HG02938 (cell line): ENCODE measurements at regions not wholly inside any gene's neighbourhood (a gene's known extent, or its start where the extent isn't known, plus 50 kb on each side); places are given as distances from the start of the nearest gene placed in this dataset.

Source experiments
- ATAC-seq: cut with Tn5 transposase; IDR thresholded peaks from one replicate; pipeline ENCODE4 v1.9.1; 2021; ENCODE audit warnings: mild to moderate bottlenecking, moderate library complexity; ENCODE audit not compliant: unreplicated experiment

- ATAC-seq, result no peak
These were observed 187.3 kb upstream of the EGLN3 start for GRCh38 chr14:34138175-34138574.

- no peak for ATAC-seq
These were observed 186.3 kb upstream of the EGLN3 start for GRCh38 chr14:34137001-34137745.

GRCh38 chr14:34135492-34135891 is 184.6 kb upstream of the EGLN3 start:
- ATAC-seq, result no peak

GRCh38 chr14:34134484-34134883 is 183.6 kb upstream of the EGLN3 start:
- ATAC-seq, result no peak

- ATAC-seq, result no peak
These were observed 179.2 kb upstream of the EGLN3 start for GRCh38 chr14:34129927-34130552.

GRCh38 chr14:34128665-34129064 is 177.8 kb upstream of the EGLN3 start:
- ATAC-seq, result no peak

GRCh38 chr14:34126586-34126985 is 175.7 kb upstream of the EGLN3 start:
- no peak for ATAC-seq

GRCh38 chr14:34124585-34124984 is 173.7 kb upstream of the EGLN3 start:
- ATAC-seq, result no peak

GRCh38 chr14:34122650-34123049 is 171.8 kb upstream of the EGLN3 start:
- ATAC-seq, result no peak

- no peak for ATAC-seq
These were observed 171.2 kb upstream of the EGLN3 start for GRCh38 chr14:34122081-34122480.

- ATAC-seq, result no peak
These were observed 169.5 kb upstream of the EGLN3 start for GRCh38 chr14:34120185-34120977.

- no peak for ATAC-seq
These were observed 168.4 kb upstream of the EGLN3 start for GRCh38 chr14:34119107-34119858.

- no peak for ATAC-seq
These were observed 163.1 kb upstream of the EGLN3 start for GRCh38 chr14:34113991-34114390.

- ATAC-seq, result no peak
These were observed 162.2 kb upstream of the EGLN3 start for GRCh38 chr14:34113005-34113511.

GRCh38 chr14:34111953-34112352 is 161.1 kb upstream of the EGLN3 start:
- ATAC-seq, result no peak

- ATAC-seq, result no peak
These were observed 160.6 kb upstream of the EGLN3 start for GRCh38 chr14:34111505-34111904.

- no peak for ATAC-seq
These were observed 159.7 kb upstream of the EGLN3 start for GRCh38 chr14:34110531-34110930.

- no peak for ATAC-seq
These were observed 156.6 kb upstream of the EGLN3 start for GRCh38 chr14:34107441-34107840.

GRCh38 chr14:34106310-34106709 is 155.4 kb upstream of the EGLN3 start:
- no peak for ATAC-seq

GRCh38 chr14:34104489-34105397 is 153.9 kb upstream of the EGLN3 start:
- ATAC-seq, result no peak
